ENCODE measurements at regions not wholly inside any gene's neighbourhood (a gene's known extent, or its start where the extent isn't known, plus 50 kb on each side); places are given as distances from the start of the nearest gene placed in this dataset.

- no peak overlapping the region for H3K4me2 ChIP-seq (ENCODE audit: control insufficient read depth, insufficient read depth)
- no peaks in the 10 kb centered on the region for H3K9me3 ChIP-seq (replicated peaks; ENCODE audit: control insufficient read depth, insufficient read depth, low read length)
- no peak overlapping the region for H3K9ac ChIP-seq (ENCODE audit: control insufficient read depth, insufficient read depth, low read length)
- no peak for ATAC-seq
- no peak for FAIRE-seq
- intact Hi-C loops (cut with micrococcal nuclease; ENCODE audit: unreplicated experiment), result no loop called here
- no peaks in the 10 kb centered on the region; the same call in 1 of the 2 replicates for H4K20me1 ChIP-seq (ENCODE audit: control insufficient read depth, insufficient read depth)
- BruUV-seq (replicated peaks), result no TSS peak
- H3K79me2 ChIP-seq (ENCODE audit: control insufficient read depth, insufficient read depth, low read length), result no peaks in the 10 kb centered on the region
- no peak for DNase-seq (ENCODE audit: low read depth, low spot score)
- CTCF ChIA-PET, result interaction anchor here (1.0 to 2.0 kb wide), 4 partner anchors 9 to 596 kb away, joined by 3 to 7 read pairs (median 4); no protein-coding TSS in a partner anchor
- no peaks in the 10 kb centered on the region for H3K36me3 ChIP-seq (ENCODE audit: control insufficient read depth in 2 of 2, insufficient read depth in 2 of 2, low read length in 1 of 2)
- no peak for TF ChIP-seq KDM1A (IDR thresholded peaks at IDR 0.05; ENCODE audit: borderline replicate concordance)
- no peak for TF ChIP-seq ZZZ3 (IDR thresholded peaks at IDR 0.05; ENCODE audit: control insufficient read depth, insufficient read length, low read depth)
- TF ChIP-seq MTA3 (IDR thresholded peaks at IDR 0.05; ENCODE audit: borderline replicate concordance, low read length), result no peak
- TF ChIP-seq NRF1 (conservative IDR thresholded peaks at IDR 0.05; ENCODE audit: low read depth, low read length), result no peak
- 14% methylated on average over 5 of the region's 5 CpGs for WGBS (ENCODE audit: insufficient coverage, insufficient replicate concordance, low lambda C conversion rate, missing lambda C conversion rate)
- no peak overlapping the region for H3K27ac ChIP-seq (ENCODE audit: control insufficient read depth, insufficient read depth)
- H2AFZ ChIP-seq (ENCODE audit: control insufficient read depth, low read depth, low read length), result no peak overlapping the region
- no peak overlapping the region for H3K4me3 ChIP-seq
- SMC1A ChIA-PET (ENCODE audit: uncharacterized antibody, unreplicated experiment), result no interaction called here
- POLR2A ChIA-PET, result no interaction called here
- no peaks in the 10 kb centered on the region for H3K4me1 ChIP-seq (ENCODE audit: control insufficient read depth, insufficient read depth, low read length)
- RAD21 ChIA-PET (ENCODE audit: unreplicated experiment), result no interaction called here
- in situ Hi-C loops (cut with MboI), result no loop called here
- H3K27me3 ChIP-seq (replicated peaks in 1 of 2; ENCODE audit: control insufficient read depth in 2 of 2, insufficient read depth in 2 of 2, low read length in 1 of 2), result no peaks in the 10 kb centered on the region; a peak in 1 of 4 replicates
Measured at GRCh38 chr9:87810679-87811178, 71.9 kb upstream of the SPATA31E1 start.

GRCh38 chr9:87812375-87813118 is 70.1 kb upstream of the SPATA31E1 start:
- DNase-seq (ENCODE audit: low read depth, low spot score), result no peak
- Histone ChIP-seq H3K36me3 (ENCODE audit: control insufficient read depth in 2 of 2, insufficient read depth in 2 of 2, low read length in 1 of 2) (no peaks in the 10 kb centered on the region), H3K4me2 (ENCODE audit: control insufficient read depth, insufficient read depth) (no peak overlapping the region), H3K9ac (ENCODE audit: control insufficient read depth, insufficient read depth, low read length) (no peak overlapping the region), H3K4me1 (ENCODE audit: control insufficient read depth, insufficient read depth, low read length) (no peaks in the 10 kb centered on the region), H3K4me3 (no peak overlapping the region), H3K27me3 (replicated peaks in 1 of 2; ENCODE audit: control insufficient read depth in 2 of 2, insufficient read depth in 2 of 2, low read length in 1 of 2) (no peaks in the 10 kb centered on the region; a peak in 1 of 4 replicates), H3K27ac (ENCODE audit: control insufficient read depth, insufficient read depth) (no peak overlapping the region), H3K9me3 (replicated peaks; ENCODE audit: control insufficient read depth, insufficient read depth, low read length) (no peaks in the 10 kb centered on the region), H2AFZ (ENCODE audit: control insufficient read depth, low read depth, low read length) (no peak overlapping the region), H4K20me1 (ENCODE audit: control insufficient read depth, insufficient read depth) (no peaks in the 10 kb centered on the region; the same call in 1 of the 2 replicates), H3K79me2 (ENCODE audit: control insufficient read depth, insufficient read depth, low read length) (no peaks in the 10 kb centered on the region)
- in situ Hi-C loops (cut with MboI) (no loop called here), intact Hi-C loops (cut with micrococcal nuclease; ENCODE audit: unreplicated experiment) (loop anchor here (2.0 kb wide), 2 partner anchors 128 to 476 kb away; no protein-coding TSS in a partner anchor)
- no peak for ATAC-seq
- FAIRE-seq, result no peak
- WGBS (ENCODE audit: insufficient coverage, insufficient replicate concordance, low lambda C conversion rate, missing lambda C conversion rate), result 16% methylated on average over 13 of the region's 13 CpGs
- no TSS peak for BruUV-seq (replicated peaks)
- SMC1A ChIA-PET (ENCODE audit: uncharacterized antibody, unreplicated experiment), result interaction anchor here (0.6 to 1.0 kb wide), 2 partner anchors 474 to 1386 kb away, joined by 3 to 4 read pairs; no protein-coding TSS in a partner anchor
- RAD21 ChIA-PET (ENCODE audit: unreplicated experiment), result no interaction called here
- CTCF ChIA-PET, result interaction anchor here (0.7 to 2.0 kb wide), 6 partner anchors 10 to 506 kb away, joined by 3 to 7 read pairs (median 4); no protein-coding TSS in a partner anchor
- TF ChIP-seq RUNX3 (IDR thresholded peaks at IDR 0.05; ENCODE audit: low read length) (peak; percentile 29; the same call in 1 of the 2 replicates), RCOR1 (conservative IDR thresholded peaks at IDR 0.05; ENCODE audit: low read depth, low read length) (no peak), RAD21 (IDR thresholded peaks at IDR 0.05; ENCODE audit: insufficient read depth, low read depth, low read length) (peak; percentile 59), ATF3 (IDR thresholded peaks at IDR 0.05; ENCODE audit: borderline replicate concordance, extremely low read depth, low read depth, low read length) (no peak), SMC3 (IDR thresholded peaks at IDR 0.05; ENCODE audit: borderline replicate concordance, low read length) (peak; percentile 48), CTCF (IDR thresholded peaks at IDR 0.05 in 2 of 3, conservative IDR thresholded peaks at IDR 0.05 in 1 of 3; ENCODE audit: control insufficient read depth in 2 of 3, extremely low read depth in 1 of 3, insufficient read depth in 1 of 3, low read depth in 3 of 3, low read length in 3 of 3) (peak; percentile 67 to 82 (median 80)), ELK1 (IDR thresholded peaks at IDR 0.05; ENCODE audit: low read depth, low read length) (no peak)
- POLR2A ChIA-PET, result no interaction called here
